HG03039 (cell line): ENCODE measurements at regions not wholly inside any gene's neighbourhood (a gene's known extent, or its start where the extent isn't known, plus 50 kb on each side); places are given as distances from the start of the nearest gene placed in this dataset.

Experiments used
- ATAC-seq: cut with Tn5 transposase; IDR thresholded peaks from one replicate; pipeline ENCODE4 v1.9.1; 2021; ENCODE audit warnings: mild to moderate bottlenecking, moderate library complexity; ENCODE audit not compliant: unreplicated experiment

- no peak for ATAC-seq
Observed at GRCh38 chr20:20832715-20833114, 120.3 kb upstream of the RALGAPA2 start.

DNA sequence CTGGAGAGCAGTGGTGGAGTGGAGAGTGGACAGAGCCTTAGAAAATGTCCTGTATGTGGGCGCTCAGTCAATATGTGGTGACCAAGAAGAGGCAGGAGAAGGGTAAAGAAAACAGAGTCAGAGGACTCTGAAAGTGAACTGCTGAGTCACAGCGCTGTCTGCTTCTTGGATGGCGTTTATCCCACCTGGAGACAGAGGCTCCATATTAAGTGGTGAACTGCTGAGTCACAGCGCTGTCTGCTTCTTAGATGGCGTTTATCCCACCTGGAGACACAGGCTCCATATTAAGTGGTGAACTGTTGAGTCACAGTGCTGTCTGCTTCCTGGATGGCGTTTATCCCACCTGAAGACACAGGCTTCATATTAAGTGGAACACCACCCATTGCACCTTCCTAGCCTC lies 119.3 kb upstream of the RALGAPA2 start:
- no peak for ATAC-seq

DNA sequence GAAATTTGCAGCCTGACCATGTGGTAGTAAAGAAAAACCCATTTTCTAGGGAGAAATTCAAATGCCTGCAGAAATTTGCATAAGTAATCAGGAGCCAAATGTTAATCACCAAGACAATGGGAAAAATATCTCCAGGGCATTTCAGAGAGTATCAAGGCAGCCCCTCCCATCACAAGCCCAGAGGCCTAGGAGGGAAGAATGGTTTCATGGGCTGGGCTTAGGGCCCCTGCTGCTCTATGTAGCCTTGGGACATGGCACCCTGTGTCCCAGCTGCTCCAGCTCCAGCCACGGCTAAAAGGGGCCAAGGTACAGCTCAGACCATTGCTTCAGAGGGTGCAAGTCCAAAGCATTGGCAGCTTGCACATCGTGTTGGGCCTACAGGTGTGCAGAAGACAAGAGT lies 117.2 kb upstream of the RALGAPA2 start:
- ATAC-seq: no peak

DNA sequence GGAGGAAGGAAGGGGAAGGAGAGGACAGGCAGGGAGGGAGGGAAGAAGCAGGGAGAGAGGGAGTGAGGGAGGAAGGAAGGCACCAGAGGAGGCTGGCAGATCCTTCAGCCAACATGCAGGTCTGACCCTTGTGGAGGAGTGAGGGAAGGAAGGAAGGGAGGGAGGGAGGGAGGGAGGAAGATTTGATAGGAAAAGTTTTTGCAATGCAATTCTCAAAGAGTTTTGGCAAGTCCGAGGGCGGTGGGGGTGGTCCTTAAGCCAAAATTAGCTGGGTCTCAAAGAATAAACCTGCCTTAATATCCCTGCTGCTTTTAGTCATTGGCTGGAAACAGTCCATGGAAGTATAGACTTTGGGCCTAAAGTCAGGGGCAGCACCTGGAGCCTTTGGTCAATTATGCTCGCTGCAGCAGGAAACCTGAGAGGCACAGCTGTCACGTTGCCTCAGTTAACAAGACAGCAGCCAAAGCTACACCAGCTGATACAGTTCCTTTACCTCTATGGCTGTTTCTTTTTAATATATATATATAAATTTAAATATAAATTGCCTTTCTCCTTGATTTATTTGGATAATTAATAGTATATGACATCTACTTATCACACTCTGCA lies 115.7 kb upstream of the RALGAPA2 start:
- no peak for ATAC-seq

DNA sequence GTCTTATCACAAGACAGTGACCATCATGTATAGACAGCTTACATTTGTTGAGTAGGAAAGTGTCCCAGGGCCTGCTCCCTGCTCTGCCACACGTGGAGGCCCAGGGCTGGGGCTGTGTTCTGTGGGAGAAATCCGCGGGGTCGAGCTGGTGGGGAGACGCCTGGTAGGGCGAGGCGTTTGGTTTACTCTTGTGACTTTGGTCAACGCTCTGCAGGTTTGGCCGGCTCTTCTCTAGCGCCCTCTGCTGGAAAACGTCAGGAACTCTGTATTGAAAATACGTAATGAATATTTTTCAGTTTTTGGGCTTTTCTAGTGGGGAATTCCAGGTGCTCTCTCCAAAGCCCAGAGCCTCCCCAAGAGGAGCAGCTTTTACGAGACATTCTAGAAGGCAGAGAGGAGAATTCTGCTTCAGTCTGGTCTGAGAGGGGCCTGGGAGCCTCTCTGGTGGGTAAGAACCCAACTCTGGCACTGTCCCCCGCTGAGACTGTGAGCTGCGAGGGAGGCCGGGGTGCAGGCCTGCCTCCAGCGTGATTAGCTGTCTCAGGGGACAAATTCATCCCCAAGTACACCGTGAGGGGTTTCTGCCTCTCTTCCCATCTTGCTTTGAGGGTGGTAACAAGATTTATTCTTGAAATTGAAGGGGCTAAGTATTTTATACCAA lies 112.6 kb upstream of the RALGAPA2 start:
- peak; percentile 51 for ATAC-seq

GRCh38 chr20:20823476-20823881 lies 111.0 kb upstream of the RALGAPA2 start:
- no peak for ATAC-seq

- ATAC-seq: no peak
Observed at GRCh38 chr20:20821484-20822260, 109.2 kb upstream of the RALGAPA2 start.

- no peak for ATAC-seq
Observed at GRCh38 chr20:20820785-20821483, 108.5 kb upstream of the RALGAPA2 start.

DNA sequence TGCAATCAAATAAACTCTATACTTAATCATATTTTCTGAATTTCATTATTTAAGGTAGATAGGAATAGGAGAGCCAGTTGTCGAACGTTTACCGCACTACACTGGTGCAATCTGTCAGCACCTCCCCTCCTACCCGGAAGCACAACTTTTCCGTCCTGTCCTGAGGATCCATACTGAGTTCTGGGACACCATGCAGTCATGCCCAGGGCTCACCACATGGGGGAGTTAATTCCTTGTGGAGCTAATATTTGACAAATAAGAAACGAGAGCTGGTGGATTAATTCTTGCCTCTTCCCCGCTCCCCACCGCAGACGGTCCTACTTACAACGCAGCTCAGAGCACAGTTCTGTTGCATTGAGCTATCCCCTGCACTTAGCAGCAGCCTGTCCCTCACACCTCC lies 107.7 kb upstream of the RALGAPA2 start:
- ATAC-seq: no peak

DNA sequence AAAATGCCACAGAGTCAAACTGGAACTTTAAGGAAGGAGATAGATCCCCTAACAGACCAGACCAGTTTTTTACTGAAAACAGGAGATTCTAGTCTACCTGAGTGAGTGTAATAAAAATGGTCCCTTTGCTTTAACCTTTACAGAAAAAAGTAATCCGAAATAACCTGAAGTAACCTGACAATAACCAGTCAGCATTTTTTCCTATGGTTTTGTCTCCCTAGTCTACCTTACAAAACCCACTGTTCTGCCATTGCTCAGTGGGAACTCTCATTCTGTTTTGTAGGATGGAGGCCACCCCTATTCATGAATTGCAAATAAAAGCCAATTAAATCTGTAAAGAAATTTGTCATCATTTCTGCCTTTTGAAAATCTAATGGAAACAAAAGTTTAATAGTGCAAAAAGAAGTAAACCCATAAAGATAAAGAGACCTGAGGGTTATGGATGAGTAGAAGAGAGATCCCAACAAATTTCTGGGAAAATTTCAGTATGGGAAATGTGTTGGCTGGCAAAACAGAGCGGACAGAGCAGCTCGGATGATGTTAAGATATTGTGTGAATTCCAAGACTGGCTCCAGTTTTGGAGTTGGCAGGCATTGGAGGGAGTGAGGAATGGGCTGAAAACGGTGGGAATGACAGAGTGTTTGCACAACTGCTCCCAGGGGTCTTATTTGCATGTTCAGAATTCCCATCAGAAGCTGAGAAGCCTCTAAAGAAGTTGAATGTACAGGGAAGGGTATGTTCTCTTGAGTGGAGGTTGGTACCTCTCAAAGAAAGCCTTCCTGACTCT lies 104.7 kb upstream of the RALGAPA2 start:
- no peak for ATAC-seq

- ATAC-seq: no peak
Observed at GRCh38 chr20:20815711-20816455, 103.4 kb upstream of the RALGAPA2 start.

DNA sequence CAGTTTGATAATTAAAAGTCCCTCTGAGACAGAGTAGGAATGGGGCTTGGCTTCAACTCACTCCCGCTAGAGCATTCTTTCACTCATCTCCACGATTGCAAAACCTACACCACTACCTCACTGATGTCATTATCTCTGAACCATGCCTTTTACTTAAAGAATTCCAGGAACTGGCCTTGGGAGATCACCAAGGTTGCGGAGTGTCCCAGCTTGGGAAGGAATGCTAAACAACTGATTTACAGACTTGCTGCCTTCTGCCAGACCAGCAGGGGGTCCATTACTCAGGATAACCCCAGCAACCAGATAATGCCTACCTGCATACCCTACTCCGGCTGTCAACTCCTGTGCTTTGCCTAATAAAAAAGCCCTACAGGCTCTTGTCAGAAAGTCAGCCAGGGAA lies 102.2 kb upstream of the RALGAPA2 start:
- ATAC-seq: no peak

DNA sequence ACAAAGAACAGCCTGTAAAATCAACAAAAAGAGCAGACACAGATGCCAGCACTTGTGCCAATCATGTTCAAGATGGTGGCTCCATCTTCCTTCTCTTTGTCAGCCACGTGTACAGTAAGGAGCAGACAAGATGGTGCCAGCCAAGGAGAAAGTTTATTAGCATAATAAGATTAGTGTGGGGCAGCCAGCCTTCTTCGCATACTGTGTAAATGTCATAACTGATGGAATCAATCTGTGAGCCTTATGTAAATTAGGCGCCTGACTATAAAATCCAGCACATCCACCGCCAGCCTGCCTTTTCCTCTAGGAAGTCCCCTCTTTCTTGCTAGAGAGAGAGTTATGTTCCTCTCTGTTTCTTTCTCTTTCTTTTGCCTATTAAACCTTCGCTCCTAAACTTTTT lies 99.7 kb upstream of the RALGAPA2 start:
- ATAC-seq: no peak

DNA sequence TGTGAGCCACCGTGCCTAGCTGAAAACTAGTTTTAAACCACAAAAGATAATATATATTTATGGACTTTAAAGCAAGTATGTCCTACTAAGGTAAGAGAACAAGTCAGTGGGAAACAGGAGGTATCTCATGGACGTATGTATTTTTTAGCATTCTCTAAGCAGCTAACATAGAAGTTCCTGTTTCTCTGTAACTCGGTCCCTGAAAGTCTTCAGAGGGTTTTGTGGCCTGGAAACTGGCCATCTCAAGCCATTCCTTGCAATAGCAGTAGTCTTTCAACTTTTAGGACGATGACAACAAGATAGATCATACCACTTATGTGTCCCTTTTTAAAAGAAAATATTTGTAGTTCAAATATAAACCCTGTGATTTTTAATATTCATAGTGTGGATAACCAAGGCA lies 95.6 kb upstream of the RALGAPA2 start:
- no peak for ATAC-seq

- ATAC-seq: no peak
Observed at GRCh38 chr20:20806121-20807095, 94.0 kb upstream of the RALGAPA2 start.

GRCh38 chr20:20803011-20803410 lies 90.6 kb upstream of the RALGAPA2 start:
- no peak for ATAC-seq

DNA sequence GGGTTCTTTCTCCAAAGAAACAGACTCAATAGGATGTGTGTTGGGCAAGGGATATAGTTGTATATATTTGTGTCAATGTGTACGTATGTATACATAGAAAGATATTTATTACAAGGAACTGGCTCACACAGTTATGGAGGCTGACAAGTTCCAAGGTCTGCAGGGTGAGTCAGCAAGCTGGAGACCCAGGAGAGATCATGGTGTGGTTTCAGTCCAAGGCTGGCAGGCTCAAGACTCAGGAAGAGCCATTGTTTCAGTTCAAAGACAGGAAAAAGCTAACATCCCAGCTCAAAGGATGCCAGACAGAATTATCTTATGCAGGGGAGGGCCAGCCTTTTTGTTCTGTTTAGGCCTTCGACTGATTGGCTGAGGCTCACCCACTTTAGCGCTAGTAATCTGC lies 89.9 kb upstream of the RALGAPA2 start:
- ATAC-seq: no peak

- ATAC-seq: no peak
Observed at GRCh38 chr20:20799716-20800312, 87.4 kb upstream of the RALGAPA2 start.
